ENCODE measurements at regions not wholly inside any gene's neighbourhood (a gene's known extent, or its start where the extent isn't known, plus 50 kb on each side); places are given as distances from the start of the nearest gene placed in this dataset.

- TF ChIP-seq CTCF (conservative IDR thresholded peaks at IDR 0.05; ENCODE audit: low read depth, low read length): no peak
- no peak for TF ChIP-seq CEBPB (IDR thresholded peaks at IDR 0.05; ENCODE audit: low read depth, low read length)
- no peak for TF ChIP-seq RAD21 (IDR thresholded peaks at IDR 0.05; ENCODE audit: low read length)
- TF ChIP-seq POLR2A (IDR thresholded peaks at IDR 0.05; ENCODE audit: low read depth, low read length): no peak
- TF ChIP-seq USF2 (IDR thresholded peaks at IDR 0.05; ENCODE audit: low read depth, low read length): no peak
- TF ChIP-seq RCOR1 (IDR thresholded peaks at IDR 0.05; ENCODE audit: insufficient replicate concordance, low read length): no peak
- no peak for TF ChIP-seq SMC3 (IDR thresholded peaks at IDR 0.05; ENCODE audit: low read depth, low read length)
- TF ChIP-seq FOS (IDR thresholded peaks at IDR 0.05; ENCODE audit: low read depth, low read length): no peak
- TF ChIP-seq BHLHE40 (IDR thresholded peaks at IDR 0.05; ENCODE audit: low read depth, low read length): no peak
Measured at GRCh38 chr10:124329941-124330340, 88.8 kb downstream of the OAT start.
